ENCODE measurements at regions not wholly inside any gene's neighbourhood (a gene's known extent, or its start where the extent isn't known, plus 50 kb on each side); places are given as distances from the start of the nearest gene placed in this dataset.

DNA sequence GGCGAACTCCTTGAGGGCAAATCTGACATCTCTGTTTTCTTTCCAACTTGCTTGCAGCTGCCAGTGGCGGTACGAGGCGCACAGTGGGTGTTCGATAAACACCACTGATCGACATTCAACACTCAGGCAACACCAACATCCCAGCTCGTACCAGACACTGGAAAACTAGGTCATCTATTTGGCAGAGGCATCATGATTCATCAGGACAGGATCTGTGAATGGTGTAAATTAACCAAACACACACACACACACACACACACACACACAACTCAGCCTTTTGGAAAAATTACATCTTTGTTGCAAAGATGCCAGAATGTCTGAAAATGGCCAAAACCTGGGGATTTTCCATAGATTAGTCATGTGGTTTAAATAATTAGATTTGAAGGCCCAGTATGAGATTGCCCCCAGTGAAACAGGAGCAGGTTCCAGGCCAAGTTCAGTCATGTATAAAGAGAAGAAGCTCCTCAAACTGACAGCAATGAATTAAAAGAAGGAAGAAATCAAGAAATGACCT lies 150.5 kb upstream of the NCKAP5 start:
- DNase-seq (ENCODE audit: low read depth): peak; percentile 72

DNA sequence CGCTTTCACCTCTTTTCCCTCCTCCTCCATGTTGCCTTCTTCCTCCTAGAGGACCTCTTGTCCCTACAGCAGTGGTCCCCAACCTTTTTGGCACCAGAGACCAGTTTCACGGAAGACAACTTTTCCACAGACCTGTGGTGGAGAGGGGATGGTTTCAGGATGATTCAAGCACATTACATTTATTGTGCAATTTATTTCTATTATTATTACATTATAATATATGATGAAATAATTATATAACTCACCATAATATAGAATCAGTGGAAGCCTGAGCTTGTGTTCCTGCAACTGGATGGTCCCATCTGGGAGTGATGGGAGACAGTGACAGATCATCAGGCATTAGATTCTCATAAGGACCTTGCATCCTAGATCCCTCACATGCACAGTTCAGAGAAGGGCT lies 152.2 kb upstream of the NCKAP5 start:
- no peak for DNase-seq (ENCODE audit: low read depth)

DNA sequence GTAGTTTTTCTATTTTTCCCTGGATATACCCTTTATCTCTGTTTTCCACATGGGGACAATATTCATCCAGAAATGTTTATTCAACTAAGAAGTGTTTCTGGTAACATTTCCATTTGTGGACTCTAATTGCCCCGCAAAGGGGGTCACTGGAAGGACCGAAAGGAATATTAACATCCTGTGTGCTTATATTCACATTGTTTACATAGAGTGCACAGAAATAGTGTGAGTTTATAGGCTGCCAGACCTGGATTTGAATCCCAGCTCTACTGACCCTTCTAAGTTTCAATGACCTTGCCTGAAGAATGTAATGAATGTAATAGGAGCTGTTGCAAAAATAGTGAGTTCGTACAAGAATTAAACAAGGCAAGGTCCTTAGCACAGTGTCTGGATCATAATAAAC lies 152.9 kb upstream of the NCKAP5 start:
- DNase-seq (ENCODE audit: low read depth): no peak

DNA sequence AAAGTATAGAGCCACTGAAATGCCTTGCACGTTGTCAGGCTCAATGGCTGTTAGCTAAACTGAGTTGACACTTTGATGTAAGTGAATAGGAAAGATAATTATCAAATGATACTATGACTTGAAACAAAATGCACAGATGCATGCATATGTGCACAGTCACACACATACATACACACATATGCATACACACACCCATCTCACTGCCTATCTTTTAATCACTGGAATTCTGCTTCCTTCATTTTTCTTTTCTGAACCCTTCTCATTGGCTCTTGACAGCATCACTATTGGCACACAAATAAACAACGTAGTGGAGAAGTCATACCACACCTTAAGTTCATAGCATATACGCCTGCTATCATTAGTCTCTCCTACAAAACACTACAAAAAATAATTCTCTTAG lies 154.9 kb upstream of the NCKAP5 start:
- no peak for DNase-seq (ENCODE audit: low read depth)

DNA sequence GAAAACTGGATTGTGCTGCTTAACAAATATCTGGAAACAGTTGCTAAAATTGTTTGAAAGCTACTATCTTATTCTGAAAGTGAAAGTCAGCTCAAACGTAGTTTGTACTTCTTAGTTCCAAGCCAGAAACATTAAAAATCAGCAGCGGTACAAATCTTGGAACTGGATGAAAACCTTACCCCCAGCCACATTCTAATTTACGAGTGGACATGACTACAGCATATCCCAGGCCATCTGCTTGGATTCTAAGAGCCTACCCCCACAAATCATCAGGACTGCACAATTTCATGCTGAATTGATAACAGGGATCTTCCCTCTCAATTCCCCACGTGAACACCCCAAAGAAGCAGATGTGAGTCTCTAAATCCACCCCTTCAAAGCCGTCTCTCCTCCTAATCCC lies 158.7 kb upstream of the NCKAP5 start:
- DNase-seq (ENCODE audit: low read depth): no peak

DNA sequence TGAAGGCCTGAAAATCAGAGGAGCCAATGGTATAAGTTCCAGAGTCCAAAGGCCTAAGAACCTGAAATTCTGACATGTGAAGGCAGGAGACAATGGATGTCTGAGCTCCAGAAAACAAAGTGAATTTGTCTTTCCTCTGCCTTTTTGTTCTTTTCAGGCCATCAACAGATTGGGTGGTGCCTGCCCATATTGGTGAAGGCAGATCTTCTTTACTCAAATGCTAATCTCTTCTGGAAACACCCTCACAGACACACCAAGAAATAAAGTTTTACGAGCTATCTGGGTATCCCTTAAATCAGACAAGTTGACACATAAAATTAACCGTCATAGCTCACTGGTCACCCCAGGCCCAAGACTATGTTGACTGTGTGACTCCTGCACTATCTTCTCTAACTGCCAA lies 163.8 kb upstream of the NCKAP5 start:
- DNase-seq (ENCODE audit: low read depth): no peak

DNA sequence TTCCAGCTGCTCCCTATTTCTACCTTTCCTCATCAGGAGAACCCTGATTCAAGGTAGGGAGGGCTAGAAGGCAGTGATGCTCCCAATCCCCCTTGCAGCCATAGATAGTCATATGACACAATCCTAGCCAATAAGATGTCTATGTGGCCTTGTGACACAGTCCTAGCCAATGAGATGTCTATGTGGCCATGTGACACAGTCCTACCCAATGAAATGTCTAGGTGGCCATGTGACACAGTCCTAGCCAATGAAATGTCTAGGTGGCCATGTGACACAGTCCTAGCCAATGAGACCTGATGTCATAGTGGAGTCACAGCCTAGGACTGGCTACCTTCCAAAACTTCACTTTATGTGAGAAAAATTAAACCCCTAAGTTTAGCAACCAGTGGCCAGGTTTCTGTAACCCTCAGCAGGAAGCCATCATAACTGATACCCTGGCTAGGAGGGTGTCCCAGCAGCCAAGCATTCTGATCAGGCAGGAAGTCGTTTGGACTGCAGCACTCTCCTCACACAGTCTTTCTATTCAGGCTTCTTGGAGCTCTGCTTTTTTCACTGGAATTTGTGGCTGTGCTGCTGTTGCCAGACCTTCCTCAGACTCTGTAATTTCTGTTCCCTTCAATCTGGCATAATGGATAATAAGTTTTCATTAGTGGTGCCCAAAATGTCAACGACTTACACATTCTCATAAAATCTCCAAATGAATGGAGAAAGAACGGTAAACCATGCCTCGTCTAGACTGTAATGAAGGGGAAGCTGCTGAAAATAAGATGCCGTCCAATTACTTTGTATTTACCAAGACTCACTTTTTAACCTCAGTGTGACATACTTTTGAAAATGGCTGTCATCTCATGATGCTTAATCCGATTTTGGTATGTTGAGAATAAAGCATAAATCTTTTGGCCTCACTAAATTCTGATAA lies 165.0 kb upstream of the NCKAP5 start:
- DNase-seq (ENCODE audit: low read depth): no peak

DNA sequence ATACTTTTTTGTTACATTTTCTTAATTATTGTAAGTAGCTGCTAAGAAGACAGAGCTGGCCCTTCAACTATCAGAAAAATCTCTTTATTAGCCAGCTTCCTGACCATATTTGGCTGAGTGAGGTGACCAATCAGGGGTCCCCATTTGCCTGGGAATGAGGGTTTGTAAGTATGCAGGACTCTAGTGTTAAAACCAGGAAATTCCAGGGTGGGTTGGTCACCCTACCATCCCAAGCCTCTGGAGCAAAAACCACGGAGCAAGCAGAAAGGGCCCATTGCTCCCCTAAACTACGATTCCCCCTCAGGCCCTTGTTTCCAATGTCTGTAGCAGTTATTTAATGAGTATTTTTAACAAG lies 165.6 kb upstream of the NCKAP5 start:
- peak; percentile 29 for DNase-seq (ENCODE audit: low read depth)

DNA sequence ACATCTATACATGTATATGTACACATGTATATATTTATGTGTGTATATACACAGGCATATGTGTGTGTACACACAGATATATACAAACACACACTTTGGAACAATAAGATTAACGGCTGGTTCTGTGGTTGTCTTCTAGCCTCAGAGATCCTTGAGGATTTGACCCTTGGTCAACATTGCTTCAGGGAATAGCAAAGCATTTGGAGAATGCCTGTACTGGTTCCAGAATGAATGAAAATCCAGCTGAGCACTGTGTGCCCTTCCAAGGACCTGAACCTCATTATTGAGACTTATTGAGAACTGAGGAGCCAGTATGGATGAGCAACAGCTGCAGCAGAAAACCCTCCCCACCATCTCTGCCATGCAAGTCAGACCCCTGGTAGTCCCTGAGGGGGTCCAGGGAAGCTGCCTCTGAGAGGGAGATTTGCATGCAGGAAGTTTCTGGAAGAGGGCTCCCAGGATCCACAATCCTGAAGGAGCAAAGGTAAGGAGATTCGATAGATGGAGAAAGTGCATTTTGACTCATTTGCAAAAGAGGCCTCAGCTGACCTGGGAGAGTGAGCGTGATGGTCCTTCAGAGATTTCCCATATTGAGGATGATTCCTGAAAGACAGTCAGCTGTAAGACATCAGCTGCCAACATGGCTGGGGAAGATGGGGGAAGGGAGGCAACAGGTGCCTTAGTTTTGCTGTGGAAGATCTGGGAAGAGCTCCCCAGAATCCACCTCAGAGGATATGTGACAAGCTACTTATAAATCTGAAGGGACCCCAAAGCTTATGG lies 166.6 kb upstream of the NCKAP5 start:
- DNase-seq (ENCODE audit: low read depth): no peak

DNA sequence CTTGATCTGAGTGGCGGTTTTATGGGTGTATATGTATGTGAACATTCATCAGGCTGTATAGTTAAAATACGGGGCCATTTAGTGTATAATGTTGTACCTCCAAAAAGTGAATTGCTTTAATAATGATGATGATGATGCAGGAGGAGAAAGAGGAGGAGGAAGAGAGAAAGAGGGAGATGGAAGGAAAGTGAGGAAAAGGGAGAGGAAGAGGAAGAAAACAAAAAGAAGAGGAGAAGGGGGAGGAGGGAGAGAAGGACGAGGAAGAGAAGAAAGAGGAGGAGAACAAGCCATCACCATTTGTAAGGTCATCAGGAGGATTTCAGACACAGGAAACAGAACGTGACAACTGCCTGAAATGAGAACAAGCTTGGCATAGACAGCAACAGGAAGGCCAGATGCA lies 168.4 kb upstream of the NCKAP5 start:
- no peak for DNase-seq (ENCODE audit: low read depth)

DNA sequence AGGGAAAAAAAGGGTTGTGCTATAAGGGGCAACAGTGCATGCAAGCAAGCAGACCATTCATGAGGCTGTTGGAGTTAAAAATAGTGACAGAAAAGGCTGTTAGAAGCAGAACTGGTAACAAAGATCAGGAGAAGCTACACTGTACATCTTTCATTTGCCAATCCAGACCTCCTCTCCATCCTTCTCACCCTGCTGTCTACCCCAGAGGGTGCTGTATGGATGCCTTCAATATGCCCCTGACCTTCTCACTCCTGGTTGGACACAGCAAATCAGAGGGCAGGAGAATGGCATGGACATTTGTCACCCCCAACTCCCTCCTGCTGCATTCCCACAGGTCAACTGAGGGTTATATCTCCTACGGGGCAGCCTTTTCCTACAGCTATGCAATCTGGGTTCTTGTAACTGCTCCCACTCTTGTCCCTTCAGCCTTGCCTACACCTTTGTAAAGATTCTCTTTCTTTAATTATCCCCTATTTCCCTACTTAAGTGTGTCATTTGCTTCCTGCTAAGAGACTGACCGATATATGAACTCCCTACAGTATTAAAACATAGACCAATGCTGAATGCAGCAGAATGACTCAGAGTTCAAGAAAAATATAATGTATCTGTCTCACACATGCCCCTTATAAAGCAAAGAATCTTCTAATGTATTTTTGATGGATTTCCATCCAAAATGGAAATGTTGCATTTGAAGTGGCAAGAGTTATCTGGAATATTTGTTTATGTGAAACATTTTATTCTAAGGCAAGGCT lies 169.2 kb upstream of the NCKAP5 start:
- no peak for DNase-seq (ENCODE audit: low read depth)

DNA sequence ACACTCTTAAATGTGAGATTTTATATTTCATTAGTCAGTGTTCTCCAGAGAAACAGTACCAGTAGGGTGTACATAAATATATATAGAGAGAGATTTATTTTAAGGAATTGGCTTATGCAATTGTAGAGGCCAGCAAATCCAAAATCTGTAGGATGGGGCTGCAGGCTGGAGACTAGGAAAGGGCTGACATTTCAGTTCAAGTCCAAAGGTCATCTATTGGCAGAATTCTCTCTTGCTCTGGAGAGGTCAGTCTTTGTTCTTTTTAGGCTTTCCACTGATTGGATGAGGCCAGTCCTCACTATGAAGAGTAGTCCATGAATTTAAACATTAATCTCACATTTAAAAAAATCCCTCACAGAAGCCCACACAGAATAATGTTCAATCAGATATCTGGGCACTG lies 170.8 kb upstream of the NCKAP5 start:
- DNase-seq (ENCODE audit: low read depth): no peak

DNA sequence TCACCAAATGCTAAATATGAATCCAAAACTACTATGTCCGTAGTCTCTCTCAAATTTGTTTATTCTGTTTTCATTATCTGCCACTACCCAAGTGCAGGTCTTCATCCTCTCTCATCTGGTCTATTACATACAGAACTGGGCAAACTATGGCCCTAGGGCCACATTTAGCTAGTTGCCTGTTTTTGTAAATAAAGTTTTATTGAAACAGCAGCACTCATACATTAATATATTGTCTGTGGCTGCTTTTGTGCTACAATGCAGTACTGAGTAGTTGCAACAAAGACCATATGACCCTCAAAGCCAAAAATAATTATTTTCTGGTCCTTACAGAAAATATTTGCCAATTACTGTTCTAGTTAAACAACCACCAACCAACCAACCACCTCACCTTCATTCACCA lies 172.2 kb upstream of the NCKAP5 start:
- no peak for DNase-seq (ENCODE audit: low read depth)

DNA sequence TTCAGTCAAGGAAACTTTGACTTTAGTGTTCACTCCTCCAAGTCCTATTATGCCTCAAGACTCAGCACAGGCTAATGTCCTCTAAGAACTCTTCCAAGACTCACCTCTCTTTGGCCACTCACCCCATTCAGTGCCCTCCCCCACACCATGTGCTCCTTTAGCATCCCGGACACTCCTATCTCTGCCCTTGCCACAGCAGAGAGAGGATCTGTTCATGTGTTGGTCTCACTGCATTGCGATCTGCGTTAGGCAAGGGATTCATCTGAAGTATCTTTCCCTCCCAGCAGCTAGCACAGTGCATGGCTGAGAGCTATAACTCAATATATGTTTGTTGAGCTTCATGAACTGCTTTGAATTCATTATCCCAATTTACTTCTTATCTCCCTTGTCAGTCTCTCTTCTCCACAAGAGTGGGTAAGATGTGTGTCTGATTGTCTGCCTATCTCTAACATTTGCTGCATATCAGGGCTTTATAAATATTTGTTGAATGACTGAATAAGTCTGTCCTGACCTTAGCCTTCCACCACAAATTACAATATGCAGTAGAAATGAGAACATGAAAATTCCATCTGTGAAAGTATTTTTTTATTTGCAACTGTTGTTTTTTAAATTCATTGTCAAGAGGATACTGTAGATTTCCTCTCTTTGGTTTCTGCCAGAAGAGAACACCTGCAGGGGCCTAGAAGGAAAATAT lies 179.9 kb upstream of the NCKAP5 start:
- DNase-seq (ENCODE audit: low read depth): no peak

DNA sequence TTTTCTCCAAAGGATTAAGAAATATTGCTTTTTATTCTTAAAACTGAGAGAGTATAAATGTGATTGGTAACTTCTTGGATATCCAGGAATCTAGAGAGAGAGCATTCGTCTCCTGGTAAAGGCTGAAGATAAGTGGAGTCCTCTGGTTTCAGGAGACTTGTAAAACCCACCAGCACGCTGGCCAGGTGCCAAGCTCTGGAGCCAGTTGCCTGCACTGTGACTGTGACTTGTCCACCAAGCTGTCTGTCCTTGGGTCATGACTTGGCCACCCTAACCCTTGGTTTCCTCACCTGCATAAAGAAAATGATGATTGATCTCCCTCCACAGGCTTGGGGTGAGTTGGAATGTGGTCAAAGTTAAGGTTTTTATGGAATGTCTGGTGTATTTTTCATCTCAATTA lies 185.4 kb upstream of the NCKAP5 start:
- DNase-seq (ENCODE audit: low read depth): no peak

DNA sequence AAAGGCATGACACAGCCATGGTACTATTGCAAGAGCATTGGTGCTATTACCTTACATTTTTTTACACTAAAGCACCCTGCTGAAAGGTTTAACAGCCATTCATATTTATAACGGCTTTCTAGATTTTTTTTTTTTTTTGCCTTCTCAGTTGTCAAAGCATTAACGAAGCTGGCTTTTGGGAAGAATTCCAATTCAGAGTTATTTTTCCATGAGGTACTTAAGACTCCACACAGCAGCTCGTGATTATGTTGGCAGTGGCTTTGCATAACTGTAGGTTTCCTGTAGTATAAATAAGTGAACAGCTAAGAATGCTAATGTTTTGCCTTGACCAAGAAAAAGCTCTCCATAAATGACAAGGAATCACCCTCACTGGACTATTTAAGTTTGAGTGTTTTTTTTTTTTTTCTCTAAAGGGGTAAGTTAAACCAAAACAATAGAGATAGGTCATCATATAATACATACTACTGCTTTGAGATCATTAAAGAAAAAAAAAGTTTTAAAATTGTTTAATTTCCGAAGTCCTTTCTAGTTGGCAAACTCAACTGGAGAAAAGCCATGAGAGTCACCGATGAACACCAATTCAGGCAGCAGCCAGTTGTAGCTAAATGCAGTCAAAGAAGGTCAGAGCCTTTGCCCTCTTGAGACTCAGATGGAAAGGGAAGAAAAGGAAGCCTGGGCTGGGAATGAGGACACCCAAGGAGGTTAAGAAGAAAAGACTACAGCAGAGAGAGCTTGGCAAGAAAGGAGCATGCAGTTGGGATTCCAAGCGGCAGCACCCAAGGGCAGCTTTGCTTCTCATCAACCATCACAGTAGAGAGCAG lies 187.4 kb upstream of the NCKAP5 start:
- peak; percentile 20 for DNase-seq (ENCODE audit: low read depth)

DNA sequence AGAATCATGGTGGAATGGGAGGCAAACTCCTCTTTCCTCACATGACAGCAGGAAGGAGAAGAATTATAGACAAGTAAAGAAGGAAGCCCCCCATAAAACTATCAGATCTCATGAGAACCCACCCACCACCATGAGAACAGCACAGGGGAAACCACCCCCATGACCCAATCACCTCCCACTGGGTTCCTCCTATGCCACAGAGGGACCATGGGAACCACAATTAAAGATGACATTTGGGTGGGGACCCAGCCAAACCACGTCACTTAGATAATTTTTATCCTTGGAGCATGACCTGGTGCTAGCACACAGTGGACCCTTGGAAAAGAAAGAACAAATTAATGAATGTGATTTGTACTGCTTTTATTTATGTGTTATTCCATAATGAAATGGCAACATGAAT lies 188.6 kb upstream of the NCKAP5 start:
- no peak for DNase-seq (ENCODE audit: low read depth)

DNA sequence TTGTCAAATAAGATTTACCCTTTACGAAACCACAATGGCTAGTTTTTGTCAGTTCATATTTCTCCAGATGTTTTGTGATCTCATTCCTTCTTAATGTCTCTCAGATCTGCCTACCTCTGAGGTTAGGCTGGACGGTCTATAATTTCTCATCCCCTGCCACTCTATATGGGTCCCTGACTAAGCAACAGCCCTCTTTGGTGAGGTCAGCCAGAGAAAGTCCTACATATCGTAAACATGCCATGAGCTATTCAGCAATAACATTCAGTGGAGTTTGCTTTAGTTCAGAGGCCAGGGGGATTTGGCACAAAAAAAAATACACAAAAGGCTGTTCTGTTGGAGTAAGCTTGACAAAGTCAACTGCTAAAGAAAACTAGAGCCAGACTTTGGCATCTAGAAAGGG lies 192.1 kb upstream of the NCKAP5 start:
- no peak for DNase-seq (ENCODE audit: low read depth)

DNA sequence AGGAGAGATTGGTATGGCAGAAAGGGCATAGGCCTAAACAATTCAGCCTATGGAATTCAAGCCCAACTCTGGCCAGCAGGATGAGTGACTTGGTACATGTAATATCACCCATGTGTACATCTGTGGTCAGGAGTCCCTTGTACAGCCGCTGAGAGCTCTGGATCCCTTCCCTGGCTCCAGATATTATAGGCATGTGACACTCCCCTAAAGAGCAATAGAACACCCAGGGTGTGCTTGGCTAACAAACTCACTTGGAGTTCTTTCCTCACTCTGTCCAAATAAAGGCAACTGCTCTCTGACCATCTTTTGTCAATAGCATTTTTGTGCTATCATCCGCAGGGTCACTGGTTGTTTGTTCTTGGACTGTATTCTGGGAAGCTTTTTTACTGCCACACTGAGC lies 197.4 kb upstream of the NCKAP5 start:
- DNase-seq (ENCODE audit: low read depth): no peak

DNA sequence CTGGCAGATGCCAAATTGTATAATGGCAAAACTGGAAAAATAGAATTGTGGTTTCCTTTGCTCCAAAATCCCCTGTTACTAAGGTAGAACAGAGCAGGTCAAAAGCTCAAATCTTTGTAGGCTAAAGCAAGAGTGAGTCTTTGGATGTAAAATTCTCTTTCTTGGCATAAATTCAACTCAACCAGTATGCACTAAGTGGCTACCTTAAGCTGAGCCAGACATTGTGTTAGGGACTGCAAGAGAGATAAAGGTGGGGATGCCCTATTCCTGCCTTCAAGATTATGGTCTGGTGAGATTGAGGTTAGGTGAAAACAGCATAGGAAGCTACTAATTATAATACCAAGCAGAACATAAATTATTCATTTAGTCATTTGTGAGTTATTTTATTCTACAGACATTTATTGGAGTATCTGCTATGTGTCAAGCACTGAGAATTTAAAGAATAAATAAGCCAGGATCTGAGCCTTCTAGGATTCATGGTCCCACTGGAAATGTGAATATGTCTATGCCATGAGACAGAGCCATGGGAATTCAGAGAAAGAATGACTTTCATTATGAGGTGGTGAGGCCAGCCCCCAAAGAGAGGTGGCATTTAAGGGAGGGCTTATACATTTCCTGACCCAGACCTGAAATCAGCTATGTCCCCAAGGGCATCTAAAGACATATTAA lies 198.0 kb upstream of the NCKAP5 start:
- DNase-seq (ENCODE audit: low read depth): no peak

All from LHCN-M2 (cell line).